K562 (cell line): ENCODE measurements at regions not wholly inside any gene's neighbourhood (a gene's known extent, or its start where the extent isn't known, plus 50 kb on each side); places are given as distances from the start of the nearest gene placed in this dataset.

Experiments
- CREB3 ChIP-seq: fragments of 450-650 bp; conservative IDR thresholded peaks from 2 replicates; pipeline ENCODE4 v1.6.1; 2016; ENCODE audit warnings: missing genetic modification characterization, low read depth, mild to moderate bottlenecking, missing compliant biosample characterization, moderate library complexity
- CUX1 ChIP-seq: fragments of 200-800 bp; sonication (Bioruptor generic); IDR thresholded peaks from 2 replicates; pipeline ENCODE4 v1.6.1; 2016; ENCODE audit warnings: missing genetic modification characterization, missing compliant biosample characterization
- DACH1 ChIP-seq: fragments of 450-650 bp; IDR thresholded peaks from 2 replicates; pipeline ENCODE4 v1.6.1; 2018; ENCODE audit not compliant: partially characterized antibody
- ELF2 ChIP-seq: fragments of 250-450 bp; sonication (Bioruptor Pico); IDR thresholded peaks from 2 replicates; pipeline ENCODE4 v1.5.0; 2021; ENCODE audit warnings: mild to moderate bottlenecking
- ELF4 ChIP-seq: fragments of 450-650 bp; formaldehyde crosslinking; IDR thresholded peaks from 2 replicates; pipeline ENCODE4 v1.4.0; 2022; ENCODE audit warnings: missing genetic modification characterization
- FOXP4 ChIP-seq: sonication (generic); formaldehyde crosslinking; IDR thresholded peaks from 2 replicates; pipeline ENCODE4 v1.8.0; 2022; ENCODE audit warnings: mild to moderate bottlenecking, missing genetic modification reagents, borderline replicate concordance
- HDAC2 ChIP-seq: fragments of 450-650 bp; IDR thresholded peaks from 2 replicates; pipeline ENCODE4 v1.6.1; 2016; ENCODE audit warnings: mild to moderate bottlenecking
- HNRNPK ChIP-seq: fragments of 200-400 bp; formaldehyde crosslinking; IDR thresholded peaks from one replicate; pipeline ENCODE4 v1.6.1; 2018; ENCODE audit warnings: mild to moderate bottlenecking, low read depth, low read length; ENCODE audit not compliant: poor library complexity, severe bottlenecking
- MLX ChIP-seq, 2 experiments: fragments of 450-650 bp in 1 of 2; sonication (generic) in 1 of 2; formaldehyde crosslinking; conservative IDR thresholded peaks; 2 replicates each; pipeline versions ENCODE4 v1.4.0 to v1.8.1; 2020 to 2022; ENCODE audit warnings: mild to moderate bottlenecking in 1 of 2, missing genetic modification reagents in 1 of 2
- PHF8 ChIP-seq: fragments of 200-600 bp; sonication (generic); IDR thresholded peaks from 2 replicates; pipeline ENCODE4 v1.6.1; 2012; ENCODE audit warnings: mixed run types, mild to moderate bottlenecking, inconsistent platforms, low read length, moderate library complexity, borderline replicate concordance
- TBP ChIP-seq: optimal IDR thresholded peaks from 2 replicates; pipeline ENCODE3; 2011; ENCODE audit warnings: low read depth, low read length, improper control_type of control experiment
- TF ChIP-seq, protein P1 (sequence below), 3 experiments: fragments of 200-800 bp in 1 of 3; sonication (Bioruptor generic) in 1 of 3; sonication (generic) in 1 of 3; formaldehyde crosslinking in 1 of 3; IDR thresholded peaks; 2 replicates each; pipeline versions ENCODE4 v1.6.1 to v1.8.0; 2016 to 2022; ENCODE audit warnings: mild to moderate bottlenecking in 2 of 3, missing compliant biosample characterization in 2 of 3, missing genetic modification characterization in 2 of 3, missing genetic modification reagents in 1 of 3

- TF ChIP-seq ELF4 (CRISPR knock-in tag) (no peak), TBP (no peak), DACH1 (no peak), CUX1 (CRISPR knock-in tag) (no peak), ELF2 (CRISPR knock-in tag) (no peak), HNRNPK (no peak), MLX (CRISPR knock-in tag; conservative IDR thresholded peaks at IDR 0.05) (no peak), FOXP4 (no peak), HDAC2 (no peak), CREB3 (tag) (no peak), PHF8 (no peak)
- TF ChIP-seq, protein P1, sequence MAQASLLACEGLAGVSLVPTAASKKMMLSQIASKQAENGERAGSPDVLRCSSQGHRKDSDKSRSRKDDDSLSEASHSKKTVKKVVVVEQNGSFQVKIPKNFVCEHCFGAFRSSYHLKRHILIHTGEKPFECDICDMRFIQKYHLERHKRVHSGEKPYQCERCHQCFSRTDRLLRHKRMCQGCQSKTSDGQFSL (CRISPR knock-in tag; IDR thresholded peaks at IDR 0.05): no peak
- TF ChIP-seq, protein P1 (tag; IDR thresholded peaks at IDR 0.05): no peak
These were observed 471.4 kb upstream of the RBFOX1 start for GRCh38 chr16:6861135-6861814.
